ENCODE measurements at regions not wholly inside any gene's neighbourhood (a gene's known extent, or its start where the extent isn't known, plus 50 kb on each side); places are given as distances from the start of the nearest gene placed in this dataset.
A peak's percentile ranks its signal among the peaks of the same experiment; 100 is the strongest.

- Histone ChIP-seq H3K27me3 (ENCODE audit: control insufficient read depth, insufficient read depth, low read length) (no peaks in the 10 kb centered on the region), H3K4me3 (ENCODE audit: low read depth, low read length) (no peak overlapping the region), H3K36me3 (ENCODE audit: control insufficient read depth, insufficient read depth, low read length) (no peaks in the 10 kb centered on the region)
- DNase-seq (ENCODE audit: low read depth) = peak; percentile 58
- TF ChIP-seq, protein P1, sequence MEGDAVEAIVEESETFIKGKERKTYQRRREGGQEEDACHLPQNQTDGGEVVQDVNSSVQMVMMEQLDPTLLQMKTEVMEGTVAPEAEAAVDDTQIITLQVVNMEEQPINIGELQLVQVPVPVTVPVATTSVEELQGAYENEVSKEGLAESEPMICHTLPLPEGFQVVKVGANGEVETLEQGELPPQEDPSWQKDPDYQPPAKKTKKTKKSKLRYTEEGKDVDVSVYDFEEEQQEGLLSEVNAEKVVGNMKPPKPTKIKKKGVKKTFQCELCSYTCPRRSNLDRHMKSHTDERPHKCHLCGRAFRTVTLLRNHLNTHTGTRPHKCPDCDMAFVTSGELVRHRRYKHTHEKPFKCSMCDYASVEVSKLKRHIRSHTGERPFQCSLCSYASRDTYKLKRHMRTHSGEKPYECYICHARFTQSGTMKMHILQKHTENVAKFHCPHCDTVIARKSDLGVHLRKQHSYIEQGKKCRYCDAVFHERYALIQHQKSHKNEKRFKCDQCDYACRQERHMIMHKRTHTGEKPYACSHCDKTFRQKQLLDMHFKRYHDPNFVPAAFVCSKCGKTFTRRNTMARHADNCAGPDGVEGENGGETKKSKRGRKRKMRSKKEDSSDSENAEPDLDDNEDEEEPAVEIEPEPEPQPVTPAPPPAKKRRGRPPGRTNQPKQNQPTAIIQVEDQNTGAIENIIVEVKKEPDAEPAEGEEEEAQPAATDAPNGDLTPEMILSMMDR (IDR thresholded peaks at IDR 0.05; ENCODE audit: insufficient read depth, low read length, poor library complexity, severe bottlenecking) = no peak
These were observed 928.5 kb upstream of the ROBO1 start for GRCh38 chr3:80696280-80696679.

- H3K27me3 ChIP-seq (ENCODE audit: control insufficient read depth, insufficient read depth, low read length) = no peaks in the 10 kb centered on the region
- TF ChIP-seq, protein P1 (IDR thresholded peaks at IDR 0.05; ENCODE audit: insufficient read depth, low read length, poor library complexity, severe bottlenecking) = peak; percentile 38
- no peaks in the 10 kb centered on the region for H3K36me3 ChIP-seq (ENCODE audit: control insufficient read depth, insufficient read depth, low read length)
- no peak for DNase-seq (ENCODE audit: low read depth)
- no peak overlapping the region for H3K4me3 ChIP-seq (ENCODE audit: low read depth, low read length)
These were observed 921.0 kb upstream of the ROBO1 start for GRCh38 chr3:80688814-80689213.

GRCh38 chr3:80682951-80683350, 915.2 kb upstream of the ROBO1 start:
- no peak for DNase-seq (ENCODE audit: low read depth)
- Histone ChIP-seq H3K36me3 (ENCODE audit: control insufficient read depth, insufficient read depth, low read length) (no peaks in the 10 kb centered on the region), H3K27me3 (ENCODE audit: control insufficient read depth, insufficient read depth, low read length) (no peaks in the 10 kb centered on the region), H3K4me3 (ENCODE audit: low read depth, low read length) (no peak overlapping the region)
- TF ChIP-seq, protein P1 (IDR thresholded peaks at IDR 0.05; ENCODE audit: insufficient read depth, low read length, poor library complexity, severe bottlenecking) = no peak

DNA sequence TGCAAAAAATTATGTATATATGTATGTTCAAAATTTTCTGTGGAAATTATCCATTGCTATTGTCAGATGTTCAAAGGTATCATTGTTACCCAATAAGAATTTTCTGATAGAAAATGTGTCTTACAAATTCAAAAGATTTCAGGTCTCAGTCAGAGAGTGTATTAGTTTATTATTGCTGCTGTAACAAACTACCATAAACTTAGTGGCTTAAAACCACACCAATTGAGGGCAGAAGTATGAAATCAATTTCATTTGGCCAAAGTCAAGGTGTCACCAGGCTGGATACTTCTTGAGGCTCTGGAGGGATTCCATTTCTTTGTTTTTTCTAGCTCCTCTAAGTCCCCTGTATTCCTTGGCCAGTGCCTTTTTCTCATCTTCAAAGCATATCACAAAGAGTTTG, 914.4 kb upstream of the ROBO1 start:
- DNase-seq (ENCODE audit: low read depth) = no peak

DNA sequence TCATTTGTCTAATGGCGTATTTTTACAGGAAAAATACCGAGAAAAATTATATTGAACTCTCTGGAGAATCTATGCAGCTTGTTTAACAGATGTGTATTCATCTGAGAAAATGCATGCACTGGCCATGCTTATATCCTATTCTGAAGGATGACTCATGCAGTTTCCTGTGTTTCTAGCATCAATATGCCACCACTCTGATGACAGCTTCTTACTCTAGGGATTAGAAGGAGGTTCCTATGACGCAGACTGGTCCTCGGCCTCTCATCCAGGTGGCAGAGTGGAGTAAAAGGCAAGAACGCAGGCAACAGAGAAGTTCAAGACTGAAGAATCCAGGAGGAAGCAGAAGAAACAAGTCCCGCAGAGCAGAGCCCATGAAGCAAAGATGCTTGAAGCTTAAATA, 910.0 kb upstream of the ROBO1 start:
- H3K27me3 ChIP-seq (ENCODE audit: control insufficient read depth, insufficient read depth, low read length) = no peaks in the 10 kb centered on the region
- DNase-seq (ENCODE audit: low read depth) = no peak
- H3K4me3 ChIP-seq (ENCODE audit: low read depth, low read length) = no peak overlapping the region
- TF ChIP-seq, protein P1 (IDR thresholded peaks at IDR 0.05; ENCODE audit: insufficient read depth, low read length, poor library complexity, severe bottlenecking) = no peak
- H3K36me3 ChIP-seq (ENCODE audit: control insufficient read depth, insufficient read depth, low read length) = no peaks in the 10 kb centered on the region

More for the DNA sequence above, 914.4 kb upstream of the ROBO1 start:
- Histone ChIP-seq H3K27me3 (ENCODE audit: control insufficient read depth, insufficient read depth, low read length) (no peaks in the 10 kb centered on the region), H3K4me3 (ENCODE audit: low read depth, low read length) (no peak overlapping the region), H3K36me3 (ENCODE audit: control insufficient read depth, insufficient read depth, low read length) (no peaks in the 10 kb centered on the region)
- TF ChIP-seq, protein P1 (IDR thresholded peaks at IDR 0.05; ENCODE audit: insufficient read depth, low read length, poor library complexity, severe bottlenecking) = no peak

GRCh38 chr3:80676866-80677265, 909.1 kb upstream of the ROBO1 start:
- DNase-seq (ENCODE audit: low read depth) = no peak
- Histone ChIP-seq H3K36me3 (ENCODE audit: control insufficient read depth, insufficient read depth, low read length) (no peaks in the 10 kb centered on the region), H3K4me3 (ENCODE audit: low read depth, low read length) (no peak overlapping the region), H3K27me3 (ENCODE audit: control insufficient read depth, insufficient read depth, low read length) (no peaks in the 10 kb centered on the region)
- TF ChIP-seq, protein P1 (IDR thresholded peaks at IDR 0.05; ENCODE audit: insufficient read depth, low read length, poor library complexity, severe bottlenecking) = no peak

All from kidney epithelial cell (primary cell).